Erythroblast (primary cell): ENCODE measurements at regions not wholly inside any gene's neighbourhood (a gene's known extent, or its start where the extent isn't known, plus 50 kb on each side); places are given as distances from the start of the nearest gene placed in this dataset.

ENCODE experiments used
- GATA1 ChIP-seq: IDR thresholded peaks from 2 replicates; pipeline ENCODE4 v1.6.1; 2011; ENCODE audit warnings: low read depth, mild to moderate bottlenecking, control low read depth, low read length, moderate library complexity
- POLR2A ChIP-seq: IDR thresholded peaks from 2 replicates; pipeline ENCODE4 v1.6.1; 2011; ENCODE audit warnings: mild to moderate bottlenecking, low read length

DNA sequence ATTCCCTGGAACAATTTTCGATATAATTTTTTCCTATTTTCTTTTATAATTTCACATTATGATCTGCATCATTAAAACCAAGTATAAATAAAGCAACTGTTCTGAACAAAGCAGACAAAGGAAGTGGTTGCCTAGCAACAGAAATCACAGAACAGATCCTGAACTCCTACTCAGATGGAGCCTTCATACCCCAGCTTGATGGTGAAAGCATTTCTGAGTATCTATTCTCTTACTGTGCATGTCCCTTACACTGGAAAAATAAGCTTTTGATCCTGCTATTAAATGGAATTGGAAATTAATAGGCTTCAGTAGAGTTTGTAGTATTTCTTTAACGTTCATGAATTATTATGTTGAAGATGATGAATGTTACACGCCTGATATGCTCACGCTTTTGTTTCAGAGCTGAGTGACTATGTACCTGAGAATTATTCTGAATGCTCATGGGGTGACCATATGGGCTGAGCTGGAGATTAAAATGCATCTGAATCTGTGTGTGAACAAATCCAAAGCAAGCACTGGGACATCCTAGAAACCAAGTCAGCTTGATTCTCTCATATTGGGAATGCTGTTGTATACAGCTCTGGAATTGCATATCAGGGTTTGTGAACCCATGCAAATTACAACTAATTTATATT is 254.0 kb downstream of the KCNJ3 start:
- TF ChIP-seq POLR2A: no peak
- no peak for TF ChIP-seq GATA1
